Epithelial cell of proximal tubule (primary cell): ENCODE measurements at regions not wholly inside any gene's neighbourhood (a gene's known extent, or its start where the extent isn't known, plus 50 kb on each side); places are given as distances from the start of the nearest gene placed in this dataset.
A peak's percentile ranks its signal among the peaks of the same experiment; 100 is the strongest.
"Not testable (repeated sequence)": the region's sequence is repeated elsewhere in the genome, so short reads cannot be mapped to it uniquely, and the experiment has no call there.

Experiments
- DNase-seq: peaks from one replicate; pipeline ENCODE4 v3.0.0-alpha.2; 2011; ENCODE audit warnings: low read depth
- H3K4me3 ChIP-seq: 2 replicates; pipeline ENCODE4 v1.5.1; 2011; ENCODE audit warnings: low read depth, mild to moderate bottlenecking, low read length
- CTCF ChIP-seq: conservative IDR thresholded peaks from 2 replicates; pipeline ENCODE4 v1.5.1; 2012; ENCODE audit warnings: low read depth, mild to moderate bottlenecking, low read length

- DNase-seq: no peak
- H3K4me3 ChIP-seq: no peak overlapping the region
- no peak for TF ChIP-seq CTCF
These were observed 111.2 kb downstream of the EOMES start for GRCh38 chr3:27610800-27611525.

GRCh38 chr3:27607370-27607769 lies 114.8 kb downstream of the EOMES start:
- no peak overlapping the region for H3K4me3 ChIP-seq
- DNase-seq: no peak
- TF ChIP-seq CTCF: no peak

GRCh38 chr3:27606537-27606936 lies 115.6 kb downstream of the EOMES start:
- H3K4me3 ChIP-seq: no peak overlapping the region
- no peak for DNase-seq
- no peak for TF ChIP-seq CTCF

GRCh38 chr3:27601311-27601710 lies 117.1 kb upstream of the SLC4A7 start:
- DNase-seq, H3K4me3 ChIP-seq: not testable (repeated sequence)

- H3K4me3 ChIP-seq, DNase-seq: not testable (repeated sequence)
These were observed 115.6 kb upstream of the SLC4A7 start for GRCh38 chr3:27599741-27600140.

- DNase-seq: peak; percentile 76
- no peak for TF ChIP-seq CTCF
- H3K4me3 ChIP-seq: no peak overlapping the region
These were observed 112.7 kb upstream of the SLC4A7 start for GRCh38 chr3:27596921-27597320.

GRCh38 chr3:27596334-27596841 lies 112.2 kb upstream of the SLC4A7 start:
- TF ChIP-seq CTCF: no peak
- DNase-seq: peak; percentile 45
- H3K4me3 ChIP-seq: no peak overlapping the region

GRCh38 chr3:27594096-27594690 lies 110.0 kb upstream of the SLC4A7 start:
- no peak overlapping the region for H3K4me3 ChIP-seq
- TF ChIP-seq CTCF: no peak
- DNase-seq: no peak
